Kidney (tissue), 13 donors: ENCODE measurements at regions not wholly inside any gene's neighbourhood (a gene's known extent, or its start where the extent isn't known, plus 50 kb on each side); places are given as distances from the start of the nearest gene placed in this dataset.

Experiments
- DNase-seq, 5 donors: peaks; one replicate each; pipeline ENCODE4 v3.0.0-alpha.2; 2013 to 2020
- FAIRE-seq: peaks from 2 replicates; lab custom pipeline; 2012; peaks lifted over from hg19 to GRCh38; lab: Jason Lieb, UNC
- H3K27ac ChIP-seq, 2 donors: one replicate each; pipeline ENCODE4 v1.7.0; 2013; ENCODE audit warnings: low read depth in 2 of 2, low read length in 2 of 2, inconsistent platforms in 1 of 2
- H3K27me3 ChIP-seq: one replicate; pipeline ENCODE4 v1.7.1; 2013; ENCODE audit warnings: low read length, inconsistent platforms; ENCODE audit not compliant: control insufficient read depth, insufficient read depth
- H3K36me3 ChIP-seq, 3 donors: one replicate each; pipeline versions ENCODE4 v1.7.0 to v1.7.1; 2013; ENCODE audit warnings: low read length in 3 of 3, control low read depth in 1 of 3, inconsistent platforms in 1 of 3; ENCODE audit not compliant: insufficient read depth in 3 of 3, control insufficient read depth in 2 of 3
- H3K4me1 ChIP-seq, 3 donors: one replicate each; pipeline versions ENCODE4 v1.7.0 to v1.7.1; 2013; ENCODE audit warnings: low read length in 3 of 3, inconsistent platforms in 1 of 3, low read depth in 1 of 3; ENCODE audit not compliant: control insufficient read depth in 2 of 3, insufficient read depth in 2 of 3
- H3K4me3 ChIP-seq, 3 donors: one replicate each; pipeline versions ENCODE4 v1.7.0 to v1.8.1; 2013; ENCODE audit warnings: low read length in 3 of 3, control low read depth in 1 of 3, inconsistent platforms in 1 of 3
- H3K9ac ChIP-seq, 3 donors: one replicate each; pipeline versions ENCODE4 v1.7.0 to v1.7.1; 2013; ENCODE audit warnings: low read length in 3 of 3, control low read depth in 1 of 3, inconsistent platforms in 1 of 3
- H3K9me3 ChIP-seq, 3 donors: one replicate each; pipeline versions ENCODE4 v1.7.0 to v1.7.1; 2013; ENCODE audit warnings: low read length in 3 of 3, control low read depth in 1 of 3, inconsistent platforms in 1 of 3; ENCODE audit not compliant: control insufficient read depth in 2 of 3, insufficient read depth in 1 of 3
- CTCF ChIP-seq: IDR thresholded peaks from 3 replicates; pipeline ENCODE4 v1.5.1; 2012; ENCODE audit warnings: mild to moderate bottlenecking, moderate library complexity, borderline replicate concordance; ENCODE audit not compliant: insufficient read depth; ENCODE audit errors: extremely low read depth
- intact Hi-C: fragments of 100-400 bp; cut with DNase I; formaldehyde crosslinking; loops from one replicate; pipeline ENCODE4 v1.11.1; 2022
- donor health status: control.
- donor health status: control.
- donor health status: control.
- donor health status: control.
- donor health status: control.
- donor health status: DM: yes; HTN: yes; CAD: no.
- donor health status: Normal renal cell carcinoma (clear cell type).

- H3K9ac ChIP-seq, result no peak overlapping the region
- H3K4me3 ChIP-seq, result no peak overlapping the region
- no peaks in the 10 kb centered on the region for H3K27me3 ChIP-seq
- no peaks in the 10 kb centered on the region for H3K36me3 ChIP-seq
- H3K27ac ChIP-seq, result no peak overlapping the region
- TF ChIP-seq CTCF, result no peak
- H3K4me1 ChIP-seq, result no peaks in the 10 kb centered on the region
- H3K9me3 ChIP-seq, result no peaks in the 10 kb centered on the region
- no peak for FAIRE-seq
- intact Hi-C loops, result no loop called here
- no peak for DNase-seq
Observed at GRCh38 chr16:16994831-16995230, 475.9 kb downstream of the XYLT1 start.

GRCh38 chr16:16996827-16997226 lies 473.9 kb downstream of the XYLT1 start:
- FAIRE-seq, result no peak
- intact Hi-C loops, result no loop called here

GRCh38 chr16:16997349-16997748 lies 473.4 kb downstream of the XYLT1 start:
- Histone ChIP-seq H3K27me3 (no peaks in the 10 kb centered on the region), H3K27ac (no peak overlapping the region), H3K4me3 (no peak overlapping the region), H3K9ac (no peak overlapping the region), H3K4me1 (no peaks in the 10 kb centered on the region), H3K36me3 (no peaks in the 10 kb centered on the region), H3K9me3 (no peaks in the 10 kb centered on the region)
- intact Hi-C loops, result no loop called here
- DNase-seq (no peak), FAIRE-seq (no peak)
- TF ChIP-seq CTCF, result no peak

More at GRCh38 chr16:16996827-16997226, 473.9 kb downstream of the XYLT1 start:
- no peaks in the 10 kb centered on the region for H3K27me3 ChIP-seq
- no peak overlapping the region for H3K4me3 ChIP-seq
- H3K27ac ChIP-seq, result no peak overlapping the region
- no peak for DNase-seq
- H3K9me3 ChIP-seq, result no peaks in the 10 kb centered on the region
- no peak for TF ChIP-seq CTCF
- H3K4me1 ChIP-seq, result no peaks in the 10 kb centered on the region
- no peaks in the 10 kb centered on the region for H3K36me3 ChIP-seq
- no peak overlapping the region for H3K9ac ChIP-seq

- Histone ChIP-seq H3K9ac (no peak overlapping the region), H3K27me3 (no peaks in the 10 kb centered on the region), H3K4me3 (no peak overlapping the region), H3K27ac (no peak overlapping the region), H3K36me3 (no peaks in the 10 kb centered on the region), H3K4me1 (no peaks in the 10 kb centered on the region), H3K9me3 (no peaks in the 10 kb centered on the region)
- FAIRE-seq (no peak), DNase-seq (no peak)
- intact Hi-C loops, result no loop called here
- no peak for TF ChIP-seq CTCF
Observed at GRCh38 chr16:17001471-17001870, 469.3 kb downstream of the XYLT1 start.
